Ramos (cell line): ENCODE measurements at regions not wholly inside any gene's neighbourhood (a gene's known extent, or its start where the extent isn't known, plus 50 kb on each side); places are given as distances from the start of the nearest gene placed in this dataset.

Experiments
- in situ Hi-C: fragments of 300-500 bp; cut with MboI; formaldehyde crosslinking; loops from one replicate; pipeline ENCODE4 v1.14.3; 2022; ENCODE audit warnings: low sequenced_read_pairs; ENCODE audit not compliant: unreplicated experiment

GRCh38 chr2:120439637-120440384 is 93.9 kb downstream of the INHBB start:
- in situ Hi-C loops, result no loop called here

DNA sequence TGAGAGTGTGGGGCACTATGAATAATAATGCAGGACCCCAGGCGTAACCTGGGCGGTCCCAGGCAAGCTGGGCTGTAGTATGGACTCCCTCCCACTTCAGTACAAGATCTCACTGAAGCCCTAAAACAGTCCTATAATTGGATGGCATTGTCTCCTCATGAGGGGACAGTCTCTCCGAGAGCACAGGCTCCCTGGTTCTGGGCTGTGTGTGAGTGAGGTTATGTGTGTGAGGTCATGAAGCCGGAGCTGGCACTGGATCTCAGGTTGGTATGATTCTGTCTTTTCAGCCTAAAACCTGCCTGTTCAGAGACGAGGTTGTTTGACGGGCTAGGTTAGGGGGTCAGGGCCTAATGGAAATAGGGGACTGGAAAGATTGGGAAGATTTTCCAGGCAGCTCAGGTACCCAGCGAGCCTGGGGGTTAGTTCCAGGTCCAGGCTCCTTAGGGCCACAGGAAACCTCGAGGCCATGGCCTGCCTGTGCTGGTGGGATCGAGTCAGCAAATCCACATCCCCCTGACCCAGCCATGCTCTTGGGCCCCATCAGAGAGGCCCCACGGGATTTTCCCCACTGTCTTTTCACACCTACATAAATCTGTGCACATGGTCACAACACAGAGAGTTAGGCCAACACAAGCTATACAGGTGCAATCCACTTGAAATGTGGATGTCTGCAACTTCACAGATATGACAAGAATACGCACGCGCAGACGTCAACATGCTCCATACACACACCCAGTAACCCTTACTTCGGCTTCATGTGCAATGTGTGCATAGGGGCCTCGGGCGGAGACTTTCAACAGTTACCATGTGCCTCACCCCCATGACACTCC is 94.8 kb downstream of the INHBB start:
- in situ Hi-C loops, result no loop called here

GRCh38 chr2:120441351-120441700 is 95.4 kb downstream of the INHBB start:
- in situ Hi-C loops, result no loop called here

GRCh38 chr2:120441744-120442471 is 96.0 kb downstream of the INHBB start:
- in situ Hi-C loops, result no loop called here

DNA sequence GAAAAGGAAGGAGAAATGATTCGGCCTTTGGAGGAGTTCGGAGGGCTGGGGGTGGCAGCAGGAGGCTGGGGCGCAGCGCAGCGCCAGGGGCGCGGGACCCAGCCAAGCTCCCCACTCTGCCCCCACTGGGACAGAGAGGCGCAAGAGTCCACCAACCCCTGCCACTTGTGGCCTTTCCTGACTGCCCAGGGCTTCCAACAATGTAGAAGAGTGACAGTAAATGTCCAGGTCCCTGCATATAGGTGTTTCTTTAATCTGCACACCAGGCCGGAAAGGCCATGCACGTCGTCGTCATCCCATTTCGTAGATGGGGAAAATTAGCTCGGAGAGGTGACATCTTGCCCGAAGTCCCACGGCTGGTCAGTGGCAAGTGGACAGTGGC is 96.6 kb downstream of the INHBB start:
- in situ Hi-C loops, result no loop called here

DNA sequence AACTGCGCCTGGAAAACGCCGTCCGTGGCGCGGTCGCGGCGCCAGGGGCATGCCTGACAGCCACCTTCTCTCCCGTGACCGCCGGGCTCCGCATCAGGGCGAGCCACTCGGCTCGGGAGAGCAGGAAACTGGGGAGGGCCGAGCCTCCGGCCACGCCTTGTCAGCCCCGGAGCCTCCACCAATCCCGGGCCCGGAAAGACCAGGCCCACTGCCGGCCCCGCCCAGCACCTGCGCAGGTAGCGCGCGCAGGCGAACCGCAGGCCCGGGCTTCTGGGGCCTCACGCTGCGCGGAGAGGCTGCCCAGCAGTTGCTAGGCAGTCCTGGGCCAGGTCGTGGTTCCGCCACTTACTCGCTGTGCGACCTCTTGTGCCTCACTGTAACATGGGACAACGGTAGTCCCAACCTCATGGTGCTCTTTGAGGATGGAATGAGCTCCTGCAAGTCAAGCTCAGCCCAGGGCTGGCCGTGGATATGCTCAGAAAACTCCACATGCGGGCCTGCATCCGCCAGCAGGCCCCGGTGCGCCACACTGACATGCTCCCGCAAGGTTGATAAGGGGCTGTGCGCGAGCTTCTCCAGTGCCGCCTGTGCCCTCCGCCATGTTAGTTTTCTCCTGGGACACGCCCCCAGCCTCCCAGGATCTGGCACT is 97.1 kb downstream of the INHBB start:
- in situ Hi-C loops, result no loop called here

- in situ Hi-C loops, result no loop called here
Measured at GRCh38 chr2:120443946-120444345, 98.0 kb downstream of the INHBB start.

DNA sequence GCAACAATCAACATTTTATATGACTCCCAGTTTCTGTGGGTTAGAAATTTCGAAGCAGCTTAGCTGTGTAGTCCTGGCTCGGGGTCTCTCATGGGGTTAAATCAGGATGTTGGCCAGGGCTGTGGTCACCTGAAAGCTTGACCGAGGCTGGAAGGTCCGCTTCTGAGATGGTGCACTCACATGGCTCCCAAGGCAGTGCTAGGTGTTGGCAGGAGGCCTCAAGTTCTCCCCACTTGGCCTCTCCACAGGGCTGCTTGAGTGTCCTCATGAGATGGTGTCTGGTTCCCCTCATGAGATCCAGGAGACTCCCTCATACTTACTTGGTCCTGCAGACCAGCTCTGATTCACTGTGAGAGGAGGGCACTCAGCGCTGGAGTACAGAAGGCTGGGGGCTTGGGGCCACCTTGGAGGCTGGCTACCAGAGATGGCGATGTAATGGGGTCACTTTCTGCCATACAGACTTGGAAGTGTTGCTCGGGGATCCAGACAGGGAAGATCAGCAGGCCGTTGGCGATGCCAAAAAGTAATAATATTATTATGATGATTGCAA is 98.8 kb downstream of the INHBB start:
- in situ Hi-C loops, result no loop called here

DNA sequence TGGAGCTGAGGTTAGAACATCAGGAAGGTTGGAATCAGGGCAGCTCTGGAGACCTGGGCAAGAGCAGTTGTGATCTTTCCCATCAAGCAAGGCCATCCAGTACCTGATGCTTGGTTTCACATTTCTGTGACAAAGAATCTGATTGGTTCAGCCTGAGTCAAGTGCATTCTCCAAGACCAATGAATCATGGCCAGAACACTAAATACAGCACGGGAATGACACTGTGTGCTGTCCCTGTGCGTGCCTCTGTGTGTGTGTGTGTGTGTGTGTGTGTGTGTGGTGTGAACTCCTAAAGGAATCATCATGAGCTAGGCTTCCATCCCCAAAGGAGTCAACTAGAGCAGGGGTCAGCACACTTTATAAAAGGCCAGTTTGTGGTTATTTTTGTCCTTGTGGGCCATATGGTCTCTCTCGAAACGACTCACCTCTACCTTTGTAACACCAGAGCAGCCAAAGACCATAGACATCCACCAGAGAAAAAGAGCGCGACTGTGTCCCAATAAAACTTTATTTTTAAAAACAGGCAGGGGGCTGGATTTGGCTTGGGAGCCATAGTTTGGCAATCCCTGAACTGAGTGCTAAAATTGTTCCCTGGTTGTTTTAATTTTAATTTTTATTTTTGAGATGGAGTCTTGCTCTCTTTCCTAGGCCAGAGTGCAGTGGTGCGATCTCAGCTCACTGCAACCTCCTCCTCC is 99.7 kb downstream of the INHBB start:
- in situ Hi-C loops, result no loop called here

GRCh38 chr2:120446236-120447126 is 100.5 kb downstream of the INHBB start:
- in situ Hi-C loops, result no loop called here

DNA sequence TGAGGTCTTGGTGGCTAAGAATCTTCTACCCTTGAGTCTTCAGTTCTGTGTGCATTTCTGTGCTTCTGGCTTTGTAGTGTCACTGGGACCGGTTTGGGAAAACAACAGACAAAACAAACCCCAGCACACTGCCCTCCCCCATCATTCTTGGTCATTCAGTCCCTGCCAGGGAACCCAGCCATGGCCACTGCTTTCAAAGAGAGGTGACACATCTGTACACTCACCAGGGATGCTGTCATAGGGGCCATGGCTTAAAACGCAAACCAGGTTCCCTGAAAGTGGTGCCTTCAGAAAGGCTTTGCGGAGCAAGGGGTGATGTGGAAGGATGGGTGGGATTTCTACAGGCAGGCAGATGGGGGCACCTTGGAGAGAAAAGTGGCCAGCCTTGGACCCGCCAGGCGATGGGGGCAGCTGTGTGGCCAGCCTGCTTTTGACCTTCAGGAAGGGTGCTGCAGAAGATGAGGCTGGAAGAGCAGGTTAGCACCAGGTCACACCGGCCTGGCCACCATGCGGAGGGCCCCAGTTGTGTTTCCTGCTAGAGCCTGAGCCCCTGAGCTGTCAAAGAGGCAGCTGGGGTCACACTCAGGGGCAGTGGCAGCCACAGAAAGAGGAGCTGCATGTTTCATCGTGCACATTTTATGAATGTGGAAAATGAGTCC is 101.3 kb downstream of the INHBB start:
- in situ Hi-C loops, result no loop called here

- in situ Hi-C loops, result no loop called here
Measured at GRCh38 chr2:120448436-120448835, 102.5 kb downstream of the INHBB start.

- in situ Hi-C loops, result no loop called here
Measured at GRCh38 chr2:120448961-120449810, 103.2 kb downstream of the INHBB start.

- in situ Hi-C loops, result no loop called here
Measured at GRCh38 chr2:120450196-120450820, 104.4 kb downstream of the INHBB start.

DNA sequence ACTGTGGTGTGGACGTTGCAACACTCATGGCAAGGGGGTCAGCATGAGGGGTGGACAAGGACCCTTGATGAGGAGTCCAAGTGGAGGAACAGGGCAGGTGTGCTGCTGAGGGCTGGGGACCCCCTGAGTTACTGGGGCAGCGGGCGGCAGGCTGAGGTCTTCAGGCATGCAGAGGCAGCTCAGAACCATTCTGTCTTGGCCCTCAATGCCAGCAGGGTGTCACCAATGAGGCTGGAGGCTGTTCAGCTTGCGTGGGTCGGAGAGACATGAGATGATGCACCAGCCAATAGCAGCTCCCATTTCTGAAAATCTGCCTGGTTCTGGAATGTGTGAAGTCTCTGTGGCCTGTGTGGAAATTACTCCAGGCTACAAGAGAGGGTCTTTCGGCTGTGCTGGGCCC is 105.4 kb downstream of the INHBB start:
- in situ Hi-C loops, result no loop called here

DNA sequence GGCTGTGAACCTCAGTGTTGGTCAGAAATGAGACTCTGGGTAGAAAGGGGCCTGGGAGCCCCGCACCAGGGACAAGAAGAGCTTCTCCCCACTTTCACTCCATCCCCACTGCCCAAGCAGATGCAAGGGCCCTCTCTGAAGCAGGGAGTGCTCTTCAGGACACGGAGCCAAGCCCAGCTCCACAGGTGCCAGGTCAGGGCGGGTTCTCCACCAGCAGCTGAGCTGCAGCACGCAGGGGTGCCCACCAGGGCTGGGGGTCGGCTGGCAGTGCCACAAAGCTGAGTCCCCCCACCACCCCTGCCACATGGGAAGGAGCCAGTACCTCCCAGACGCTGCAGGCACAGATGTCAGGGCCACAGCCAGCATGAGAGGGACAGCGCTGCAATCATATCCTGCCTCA is 106.2 kb downstream of the INHBB start:
- in situ Hi-C loops, result no loop called here
